Testis (tissue), 2 donors: ENCODE measurements at regions not wholly inside any gene's neighbourhood (a gene's known extent, or its start where the extent isn't known, plus 50 kb on each side); places are given as distances from the start of the nearest gene placed in this dataset.

ENCODE experiments used
- CTCF ChIP-seq, 3 experiments: fragments of 450-650 bp in 2 of 3; fragments of 200-600 bp in 1 of 3; sonication (generic) in 1 of 3; IDR thresholded peaks; one replicate each; pipeline ENCODE4 v1.5.1; 2016 to 2019; ENCODE audit warnings: antibody characterized with exemption in 3 of 3, mild to moderate bottlenecking in 2 of 3, moderate library complexity in 1 of 3
- POLR2A ChIP-seq: fragments of 450-650 bp; IDR thresholded peaks from one replicate; pipeline ENCODE4 v1.6.1; 2017; ENCODE audit warnings: antibody characterized with exemption, mild to moderate bottlenecking, moderate library complexity

GRCh38 chr4:72786401-72786990 lies 217.5 kb upstream of the ADAMTS3 start:
- TF ChIP-seq CTCF (IDR thresholded peaks at IDR 0.05) (no peak), POLR2A (no peak)
